ENCODE measurements at regions not wholly inside any gene's neighbourhood (a gene's known extent, or its start where the extent isn't known, plus 50 kb on each side); places are given as distances from the start of the nearest gene placed in this dataset.

DNA sequence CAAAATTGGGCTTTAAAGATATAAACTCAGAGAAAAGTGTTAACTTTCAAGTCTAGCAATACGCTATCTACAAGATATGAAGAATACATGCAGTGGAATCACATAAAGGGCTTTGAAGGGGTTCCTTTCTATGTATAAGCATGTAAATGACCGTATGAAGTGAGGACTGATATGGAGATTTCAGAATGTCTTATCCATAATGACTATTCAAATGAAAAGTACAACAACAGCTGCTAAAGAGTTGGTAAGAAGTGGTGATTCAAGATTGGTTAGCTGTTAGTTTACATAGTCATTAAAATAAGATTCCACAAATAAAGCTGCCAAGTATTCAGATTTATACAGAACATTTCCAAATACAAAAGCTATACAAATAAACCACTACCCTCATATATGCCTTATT, 153.4 kb upstream of the STARD13 start:
- TF ChIP-seq POLR2A (IDR thresholded peaks at IDR 0.05; ENCODE audit: low read depth, low read length) (no peak), MAZ (IDR thresholded peaks at IDR 0.05; ENCODE audit: borderline replicate concordance, low read depth, low read length) (no peak), RFX5 (IDR thresholded peaks at IDR 0.05; ENCODE audit: low read depth, low read length) (no peak)
- TF ChIP-seq, protein P1, sequence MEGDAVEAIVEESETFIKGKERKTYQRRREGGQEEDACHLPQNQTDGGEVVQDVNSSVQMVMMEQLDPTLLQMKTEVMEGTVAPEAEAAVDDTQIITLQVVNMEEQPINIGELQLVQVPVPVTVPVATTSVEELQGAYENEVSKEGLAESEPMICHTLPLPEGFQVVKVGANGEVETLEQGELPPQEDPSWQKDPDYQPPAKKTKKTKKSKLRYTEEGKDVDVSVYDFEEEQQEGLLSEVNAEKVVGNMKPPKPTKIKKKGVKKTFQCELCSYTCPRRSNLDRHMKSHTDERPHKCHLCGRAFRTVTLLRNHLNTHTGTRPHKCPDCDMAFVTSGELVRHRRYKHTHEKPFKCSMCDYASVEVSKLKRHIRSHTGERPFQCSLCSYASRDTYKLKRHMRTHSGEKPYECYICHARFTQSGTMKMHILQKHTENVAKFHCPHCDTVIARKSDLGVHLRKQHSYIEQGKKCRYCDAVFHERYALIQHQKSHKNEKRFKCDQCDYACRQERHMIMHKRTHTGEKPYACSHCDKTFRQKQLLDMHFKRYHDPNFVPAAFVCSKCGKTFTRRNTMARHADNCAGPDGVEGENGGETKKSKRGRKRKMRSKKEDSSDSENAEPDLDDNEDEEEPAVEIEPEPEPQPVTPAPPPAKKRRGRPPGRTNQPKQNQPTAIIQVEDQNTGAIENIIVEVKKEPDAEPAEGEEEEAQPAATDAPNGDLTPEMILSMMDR (conservative IDR thresholded peaks at IDR 0.05; ENCODE audit: low read depth, low read length): no peak

All from IMR-90 (cell line).